HG02588 (cell line): ENCODE measurements at regions not wholly inside any gene's neighbourhood (a gene's known extent, or its start where the extent isn't known, plus 50 kb on each side); places are given as distances from the start of the nearest gene placed in this dataset.
"Not testable (repeated sequence)": the region's sequence is repeated elsewhere in the genome, so short reads cannot be mapped to it uniquely, and the experiment has no call there.

Experiments
- ATAC-seq: cut with Tn5 transposase; IDR thresholded peaks from one replicate; pipeline ENCODE4 v1.9.1; 2021; ENCODE audit warnings: mild to moderate bottlenecking, moderate library complexity; ENCODE audit not compliant: unreplicated experiment

DNA sequence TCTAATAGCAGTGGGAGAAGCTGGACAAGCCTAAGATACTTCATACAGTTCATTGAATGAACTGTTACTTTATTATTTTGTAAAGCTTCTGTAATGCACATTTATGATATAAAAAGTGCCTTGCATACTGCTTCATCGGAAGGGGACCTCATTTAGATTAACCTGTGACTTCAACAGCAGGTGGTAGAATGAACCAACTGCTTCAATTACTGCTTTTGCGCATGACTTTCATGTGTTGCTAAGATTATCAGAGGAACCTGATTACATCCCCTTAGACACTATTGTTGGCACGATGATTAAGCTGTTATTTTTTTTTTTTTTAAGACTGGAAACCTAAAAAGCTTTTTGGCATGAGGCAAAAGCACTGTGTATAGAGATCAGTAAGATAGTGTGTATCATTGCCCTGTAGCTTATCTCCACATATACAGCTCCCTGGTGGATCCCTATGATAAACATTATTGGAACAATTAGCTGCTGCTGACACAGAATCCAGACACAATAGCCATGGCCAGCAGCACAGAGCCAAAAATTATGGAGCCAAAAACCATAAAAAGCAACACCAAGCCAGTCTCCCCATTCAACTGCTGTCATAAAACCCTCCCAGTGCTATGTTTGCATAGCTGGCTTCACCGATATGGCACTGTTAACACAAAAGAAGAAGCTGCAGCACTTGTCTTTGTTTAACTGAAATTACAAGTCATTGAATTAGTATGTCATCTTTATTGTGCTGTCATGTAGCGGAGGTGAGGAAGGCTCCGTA, 731.6 kb upstream of the MMS22L start:
- ATAC-seq, result no peak

DNA sequence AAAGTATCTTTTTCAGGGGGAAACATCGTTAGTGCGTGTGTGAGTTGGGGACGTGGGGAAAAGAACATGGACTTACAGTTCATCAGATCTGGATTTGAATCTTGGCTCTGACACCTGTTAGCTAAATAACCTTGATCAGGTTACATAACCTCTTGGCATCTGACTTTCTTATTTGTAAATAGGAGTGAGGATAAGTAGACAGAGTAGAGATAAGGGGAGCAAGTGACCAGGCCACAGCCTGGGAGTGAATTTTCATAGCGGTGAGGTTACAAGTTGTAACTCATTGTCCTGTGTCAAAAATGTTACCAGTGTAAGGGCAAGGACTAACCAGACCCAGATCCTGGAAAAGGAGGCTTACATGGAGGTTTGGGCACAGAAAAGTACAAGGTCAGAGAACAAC, 733.5 kb upstream of the MMS22L start:
- no peak for ATAC-seq

- no peak for ATAC-seq
Measured at GRCh38 chr6:98020222-98020621, 737.2 kb upstream of the MMS22L start.

DNA sequence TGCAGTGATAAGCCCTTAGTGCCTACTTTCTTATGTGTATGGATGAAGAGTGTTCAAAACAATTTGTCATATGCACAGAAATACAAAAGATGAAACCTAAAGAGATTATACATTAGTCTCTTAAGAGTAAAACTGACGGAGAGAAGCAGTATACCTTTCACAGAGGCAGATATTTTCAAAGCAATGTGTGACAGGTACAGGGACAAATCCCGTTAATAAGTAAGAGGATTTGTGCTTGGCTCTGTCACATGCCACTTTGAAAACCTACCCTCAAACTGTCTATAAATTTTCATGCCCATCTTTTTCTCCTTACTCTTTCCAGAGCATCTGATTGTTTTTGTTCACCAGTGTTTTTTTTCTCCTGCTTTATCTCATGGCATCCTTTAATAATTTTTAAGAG, 741.3 kb upstream of the MMS22L start:
- no peak for ATAC-seq

DNA sequence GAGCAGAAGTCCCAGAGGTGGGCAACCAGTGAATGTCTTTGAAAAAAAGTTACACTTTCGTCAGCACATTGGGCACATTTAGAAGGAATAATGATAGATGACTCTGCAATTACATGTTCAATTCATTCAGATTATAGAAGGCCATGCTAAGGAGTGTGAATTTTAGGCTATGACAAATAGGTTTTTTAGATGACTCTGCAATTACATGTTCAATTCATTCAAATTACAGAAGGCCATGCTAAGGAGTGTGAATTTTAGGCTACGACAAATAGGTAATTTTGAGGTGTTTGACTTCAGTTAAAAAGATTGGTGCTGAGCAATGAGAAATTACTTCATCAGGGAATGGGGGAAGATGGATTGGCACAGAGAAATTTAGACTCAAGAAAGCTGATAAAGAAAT, 744.9 kb upstream of the MMS22L start:
- ATAC-seq, result no peak

DNA sequence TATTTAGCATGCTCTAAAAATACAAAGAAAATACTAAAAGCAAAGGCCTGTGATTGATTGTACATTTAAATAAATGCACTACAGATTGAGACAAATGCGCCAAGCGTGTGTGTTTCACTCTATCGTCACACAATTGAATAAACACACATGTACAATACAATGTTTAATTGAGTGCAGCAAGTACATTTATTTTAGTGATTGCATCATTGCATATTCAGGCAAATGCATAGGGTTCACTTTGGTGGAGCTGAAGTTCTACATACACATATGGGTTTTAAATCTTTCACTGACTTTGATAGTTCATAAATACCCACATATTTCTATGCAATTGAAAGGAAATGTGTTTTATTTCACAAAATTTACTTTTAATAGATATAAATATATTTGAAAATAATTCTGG, 750.6 kb upstream of the MMS22L start:
- no peak for ATAC-seq

GRCh38 chr6:98036344-98036923, 753.4 kb upstream of the MMS22L start:
- no peak for ATAC-seq

DNA sequence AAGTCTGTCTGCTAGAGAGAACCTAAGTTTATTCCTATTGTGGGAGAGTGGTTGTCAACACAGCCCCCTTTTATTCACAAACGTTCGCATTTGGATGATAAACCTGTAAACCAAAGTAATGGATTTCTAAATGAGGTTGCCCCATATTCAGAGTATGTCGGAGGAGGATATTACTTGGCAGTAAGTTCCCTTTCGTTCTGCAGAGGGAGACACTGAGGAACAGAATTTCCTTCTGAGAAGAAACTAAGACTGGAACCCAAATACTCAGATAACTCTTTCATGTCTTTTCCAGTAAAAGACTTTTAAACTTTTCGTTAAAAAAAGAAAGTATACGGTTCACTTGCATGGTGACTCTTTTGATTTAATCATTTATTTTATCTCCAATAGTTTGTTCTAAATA, 754.6 kb upstream of the MMS22L start:
- ATAC-seq, result no peak

GRCh38 chr6:98039443-98039842, 756.4 kb upstream of the MMS22L start:
- no peak for ATAC-seq

DNA sequence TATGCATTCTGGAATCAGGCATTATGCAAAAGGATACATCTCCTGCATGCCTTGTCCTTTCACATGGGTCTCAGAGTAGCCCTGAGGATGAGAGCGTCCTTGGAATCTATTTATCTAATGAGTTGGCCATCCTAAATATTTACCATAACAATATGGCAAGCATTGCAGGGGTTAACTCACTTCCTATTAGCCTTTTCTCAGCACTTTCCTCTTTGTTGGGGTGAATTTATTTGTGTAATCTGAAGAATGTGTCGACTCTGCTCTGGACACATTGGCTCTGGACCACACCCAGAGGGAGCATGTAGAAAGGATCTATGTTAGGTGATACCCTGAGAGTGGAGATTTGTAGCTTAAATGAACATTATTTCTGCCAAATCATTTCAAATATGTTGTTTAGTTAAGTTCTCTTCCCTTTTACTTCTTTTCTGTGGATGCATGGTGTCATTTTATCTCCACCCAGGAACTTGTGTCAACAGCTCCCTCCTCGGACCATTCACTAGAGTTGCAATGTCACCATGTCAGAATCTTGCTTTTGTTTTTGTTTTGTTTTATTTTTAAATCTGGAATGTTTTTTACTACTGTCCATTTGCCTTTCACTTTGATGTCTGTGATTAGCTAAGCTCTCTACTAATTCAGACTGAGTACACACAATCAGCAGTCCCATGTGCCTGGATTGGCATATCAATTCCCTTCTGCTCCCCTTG, 757.0 kb upstream of the MMS22L start:
- no peak for ATAC-seq

GRCh38 chr6:98041056-98041455, 758.0 kb upstream of the MMS22L start:
- ATAC-seq, result no peak

- no peak for ATAC-seq
Measured at GRCh38 chr6:98041921-98042320, 758.9 kb upstream of the MMS22L start.

- no peak for ATAC-seq
Measured at GRCh38 chr6:98044151-98044561, 761.1 kb upstream of the MMS22L start.

DNA sequence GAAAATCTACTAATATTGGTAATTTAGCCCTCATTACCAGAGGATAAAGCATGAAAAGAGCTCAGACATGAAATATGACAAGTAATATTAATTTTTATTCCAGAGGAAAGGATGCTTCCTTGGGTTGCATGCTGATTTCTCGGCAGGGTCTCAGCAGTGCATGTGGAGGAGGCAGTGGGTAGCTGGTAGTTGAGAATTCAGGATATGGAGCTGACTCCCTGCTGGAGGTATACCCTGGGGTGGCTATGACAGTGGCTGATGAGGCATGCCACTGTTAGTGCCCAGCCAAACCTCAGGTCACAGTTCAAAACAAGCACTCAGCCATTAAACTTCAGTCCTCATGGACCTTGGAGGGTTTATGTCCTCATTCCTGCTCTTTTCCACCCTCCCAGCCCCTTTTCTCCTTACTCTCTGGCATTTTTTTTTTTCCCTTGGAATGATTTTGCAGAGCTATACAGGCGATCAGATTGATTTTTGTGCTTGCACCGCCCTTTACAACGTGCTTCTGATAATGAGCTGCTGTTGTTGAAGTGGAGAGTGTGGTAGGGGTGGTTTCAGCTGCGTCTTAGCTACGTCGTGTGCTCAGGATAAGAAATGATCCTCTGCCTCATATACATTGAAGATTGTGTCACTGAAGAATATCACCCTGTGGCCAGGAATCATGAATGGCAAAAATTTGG, 761.9 kb upstream of the MMS22L start:
- no peak for ATAC-seq

DNA sequence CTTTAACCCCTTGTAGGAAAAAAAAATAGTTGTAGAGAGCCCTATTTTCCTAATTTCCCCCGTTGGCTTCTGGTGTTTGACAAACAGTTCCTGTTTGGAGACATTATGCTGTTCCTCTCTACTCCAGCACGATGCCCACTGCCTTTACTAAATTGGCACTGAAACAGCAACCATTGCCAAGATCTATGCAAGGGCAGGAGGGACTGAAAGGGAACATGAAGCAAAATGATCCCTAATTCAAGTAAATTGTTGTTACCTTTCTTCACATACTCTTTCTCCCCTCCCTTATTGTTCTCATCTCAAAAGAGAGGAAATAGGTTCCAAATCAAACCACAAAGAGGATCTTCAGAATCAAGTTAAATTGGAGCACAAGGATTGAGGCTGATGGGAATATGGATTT, 764.1 kb upstream of the MMS22L start:
- no peak for ATAC-seq

GRCh38 chr6:98047871-98048270, 764.9 kb upstream of the MMS22L start:
- ATAC-seq, result no peak

DNA sequence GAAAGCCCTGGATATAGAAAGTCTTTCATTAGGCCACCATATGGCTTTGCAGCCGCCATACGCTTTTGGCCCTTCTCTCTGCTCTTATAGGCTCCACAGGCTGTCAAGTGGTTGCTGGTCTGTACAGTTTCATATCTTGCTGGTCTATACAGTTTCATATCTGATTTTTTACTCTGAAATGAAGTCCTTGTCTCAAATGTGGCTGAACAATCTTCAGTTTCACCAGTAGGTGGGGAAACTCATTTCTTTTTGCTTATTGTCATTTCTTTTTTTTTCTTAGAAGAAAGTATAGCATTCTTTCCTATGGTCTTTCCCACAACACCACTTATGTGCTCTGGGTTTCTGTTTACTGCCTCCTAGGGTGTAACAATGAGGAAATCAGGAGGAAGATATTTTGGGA, 771.4 kb upstream of the MMS22L start:
- no peak for ATAC-seq

GRCh38 chr6:98056955-98057354, 773.9 kb upstream of the MMS22L start:
- ATAC-seq, result no peak

DNA sequence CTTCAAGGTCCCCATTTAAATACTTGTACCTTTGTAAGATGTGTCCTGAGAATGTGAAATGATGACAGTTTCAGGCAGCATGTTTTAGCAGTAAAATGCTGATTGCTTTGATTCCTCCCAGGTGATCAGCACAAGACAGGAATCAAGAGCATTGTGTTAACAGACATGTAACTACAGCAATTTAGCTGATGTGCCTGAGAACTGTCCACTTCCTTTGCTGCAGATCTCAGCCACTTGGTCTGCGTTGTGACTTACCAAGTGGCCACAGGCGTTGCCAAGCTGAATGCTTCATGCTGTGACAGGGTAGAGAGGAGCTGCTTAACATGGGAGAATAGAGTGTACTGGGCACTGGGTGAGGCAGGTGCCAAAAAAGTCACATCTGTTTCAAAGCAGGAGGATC, 767.0 kb upstream of the POU3F2 start:
- ATAC-seq, result no peak

GRCh38 chr6:98088537-98088936, 745.8 kb upstream of the POU3F2 start:
- not testable (repeated sequence) for ATAC-seq

GRCh38 chr6:98092331-98092730, 742.0 kb upstream of the POU3F2 start:
- ATAC-seq, result no peak

DNA sequence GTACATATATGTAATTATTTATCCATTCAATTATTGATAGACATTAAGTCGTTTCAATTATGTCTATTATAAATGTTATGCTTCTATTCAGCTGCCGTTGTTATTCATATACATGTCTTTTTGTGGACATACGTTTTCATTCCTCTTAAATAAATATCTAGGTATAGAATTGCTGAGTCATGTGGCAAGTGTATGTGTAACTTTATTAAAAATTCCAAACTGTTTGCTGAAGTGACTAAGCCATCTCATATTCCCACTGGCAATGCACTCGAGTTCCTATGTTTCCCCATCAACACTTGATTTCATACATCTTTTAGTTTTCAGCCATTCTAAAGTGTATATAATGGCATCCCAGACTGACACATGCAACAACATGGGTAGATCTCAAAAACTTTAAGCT, 739.7 kb upstream of the POU3F2 start:
- ATAC-seq, result no peak
